ENCODE measurements at regions not wholly inside any gene's neighbourhood (a gene's known extent, or its start where the extent isn't known, plus 50 kb on each side); places are given as distances from the start of the nearest gene placed in this dataset.

- Histone ChIP-seq H2BK15ac (ENCODE audit: low read depth, low read length) (no peak overlapping the region), H4K8ac (replicated peaks; ENCODE audit: insufficient read length, low read depth, low read length) (no peak overlapping the region), H3K4me1 (ENCODE audit: insufficient read depth, low read length) (peaks cover 6% of the 10 kb centered on the region; the same call in 1 of the 2 replicates), H2BK120ac (ENCODE audit: low read depth, low read length, poor library complexity, severe bottlenecking) (no peak overlapping the region), H4K91ac (ENCODE audit: insufficient read length, low read depth, low read length) (no peak overlapping the region), H4K20me1 (ENCODE audit: control insufficient read depth, insufficient read depth, insufficient read length) (no peaks in the 10 kb centered on the region), H3K18ac (ENCODE audit: insufficient read length, low read depth, low read length) (no peak overlapping the region), H3K23ac (ENCODE audit: insufficient read length, low read depth, low read length) (no peak overlapping the region), H3K9me3 (ENCODE audit: control insufficient read depth, low read depth, low read length) (no peaks in the 10 kb centered on the region), H3K79me1 (ENCODE audit: insufficient read depth, low read depth, low read length, poor library complexity, severe bottlenecking) (no peaks in the 10 kb centered on the region), H2BK20ac (ENCODE audit: low read depth, low read length, poor library complexity, severe bottlenecking) (no peak overlapping the region), H3K4ac (ENCODE audit: low read depth, low read length) (no peak overlapping the region), H3T11ph (ENCODE audit: low read length) (no peak overlapping the region), H3K27me3 (ENCODE audit: insufficient read depth, low read length) (no peaks in the 10 kb centered on the region), H3K23me2 (ENCODE audit: insufficient read length, low read depth, low read length, poor library complexity, severe bottlenecking) (no peaks in the 10 kb centered on the region), H3K27ac (ENCODE audit: insufficient read length, low read depth, low read length) (no peak overlapping the region), H3K14ac (ENCODE audit: insufficient read depth, low read length) (no peak overlapping the region), H2BK5ac (ENCODE audit: insufficient read length, low read length) (no peak overlapping the region), H3K56ac (ENCODE audit: insufficient read length, low read depth, low read length) (no peak overlapping the region), H3K4me2 (ENCODE audit: insufficient read depth, insufficient read length, low read length) (no peak overlapping the region), H2AK5ac (ENCODE audit: insufficient read length, low read length) (no peak overlapping the region), H4K5ac (ENCODE audit: insufficient read length, low read depth, low read length) (no peak overlapping the region), H2BK12ac (ENCODE audit: insufficient read length, low read depth, low read length) (no peak overlapping the region), H2AFZ (ENCODE audit: low read length) (no peak overlapping the region), H3K79me2 (ENCODE audit: insufficient read depth, low read length) (no peaks in the 10 kb centered on the region), H3K9ac (ENCODE audit: extremely low read depth, insufficient read length, low read length) (no peak overlapping the region)
- WGBS (ENCODE audit: extremely low coverage, insufficient read length, low lambda C conversion rate) = no CpG with 5 or more reads among the region's 9 CpGs
- Mint-ChIP-seq H3K4me1 (peaks cover 21 to 27% of the 10 kb centered on the region in 2 experiments), H3K36me3 (ENCODE audit: insufficient read depth in 1 of 3, low read depth in 3 of 3) (no peaks in the 10 kb centered on the region), H3K27me3 (ENCODE audit: low read depth) (peaks cover 2% of the 10 kb centered on the region; the same call in 1 of the 2 replicates), H3K9me3 (peaks cover 0 to 5% of the 10 kb centered on the region in 2 experiments; a peak in 2 of 5 replicates), H3K4me3 (no peak overlapping the region), H3K27ac (peak overlapping the region in 1 of 3 experiments; percentile 36; a peak in 1 of 7 replicates)
- no peak for DNase-seq
- TF ChIP-seq, protein P1, sequence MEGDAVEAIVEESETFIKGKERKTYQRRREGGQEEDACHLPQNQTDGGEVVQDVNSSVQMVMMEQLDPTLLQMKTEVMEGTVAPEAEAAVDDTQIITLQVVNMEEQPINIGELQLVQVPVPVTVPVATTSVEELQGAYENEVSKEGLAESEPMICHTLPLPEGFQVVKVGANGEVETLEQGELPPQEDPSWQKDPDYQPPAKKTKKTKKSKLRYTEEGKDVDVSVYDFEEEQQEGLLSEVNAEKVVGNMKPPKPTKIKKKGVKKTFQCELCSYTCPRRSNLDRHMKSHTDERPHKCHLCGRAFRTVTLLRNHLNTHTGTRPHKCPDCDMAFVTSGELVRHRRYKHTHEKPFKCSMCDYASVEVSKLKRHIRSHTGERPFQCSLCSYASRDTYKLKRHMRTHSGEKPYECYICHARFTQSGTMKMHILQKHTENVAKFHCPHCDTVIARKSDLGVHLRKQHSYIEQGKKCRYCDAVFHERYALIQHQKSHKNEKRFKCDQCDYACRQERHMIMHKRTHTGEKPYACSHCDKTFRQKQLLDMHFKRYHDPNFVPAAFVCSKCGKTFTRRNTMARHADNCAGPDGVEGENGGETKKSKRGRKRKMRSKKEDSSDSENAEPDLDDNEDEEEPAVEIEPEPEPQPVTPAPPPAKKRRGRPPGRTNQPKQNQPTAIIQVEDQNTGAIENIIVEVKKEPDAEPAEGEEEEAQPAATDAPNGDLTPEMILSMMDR (conservative IDR thresholded peaks at IDR 0.05) = no peak
These were observed 246.9 kb upstream of the RREB1 start for GRCh38 chr6:6860863-6861262.
